Gastroesophageal sphincter (tissue), 3 donors: ENCODE measurements at regions not wholly inside any gene's neighbourhood (a gene's known extent, or its start where the extent isn't known, plus 50 kb on each side); places are given as distances from the start of the nearest gene placed in this dataset.

ENCODE experiments used
- EP300 ChIP-seq: sonication (generic); formaldehyde crosslinking; IDR thresholded peaks from one replicate; pipeline ENCODE4 v1.6.1; 2017; ENCODE audit warnings: antibody characterized with exemption, mild to moderate bottlenecking
- POLR2A ChIP-seq, 2 donors: fragments of 450-650 bp; IDR thresholded peaks; one replicate each; pipeline ENCODE4 v1.6.1; 2017; ENCODE audit warnings: antibody characterized with exemption in 2 of 2, mild to moderate bottlenecking in 2 of 2, moderate library complexity in 1 of 2
- POLR2AphosphoS5 ChIP-seq: sonication (generic); formaldehyde crosslinking; IDR thresholded peaks from one replicate; pipeline ENCODE4 v1.6.1; 2017; ENCODE audit warnings: antibody characterized with exemption
- TF ChIP-seq, protein P1 (sequence below), 4 experiments: fragments of 200-600 bp in 2 of 4; fragments of 450-650 bp in 2 of 4; sonication (generic) in 1 of 4; IDR thresholded peaks; one replicate each; pipeline ENCODE4 v1.5.1; 2017 to 2019; ENCODE audit warnings: antibody characterized with exemption in 4 of 4, mild to moderate bottlenecking in 2 of 4, moderate library complexity in 2 of 4

DNA sequence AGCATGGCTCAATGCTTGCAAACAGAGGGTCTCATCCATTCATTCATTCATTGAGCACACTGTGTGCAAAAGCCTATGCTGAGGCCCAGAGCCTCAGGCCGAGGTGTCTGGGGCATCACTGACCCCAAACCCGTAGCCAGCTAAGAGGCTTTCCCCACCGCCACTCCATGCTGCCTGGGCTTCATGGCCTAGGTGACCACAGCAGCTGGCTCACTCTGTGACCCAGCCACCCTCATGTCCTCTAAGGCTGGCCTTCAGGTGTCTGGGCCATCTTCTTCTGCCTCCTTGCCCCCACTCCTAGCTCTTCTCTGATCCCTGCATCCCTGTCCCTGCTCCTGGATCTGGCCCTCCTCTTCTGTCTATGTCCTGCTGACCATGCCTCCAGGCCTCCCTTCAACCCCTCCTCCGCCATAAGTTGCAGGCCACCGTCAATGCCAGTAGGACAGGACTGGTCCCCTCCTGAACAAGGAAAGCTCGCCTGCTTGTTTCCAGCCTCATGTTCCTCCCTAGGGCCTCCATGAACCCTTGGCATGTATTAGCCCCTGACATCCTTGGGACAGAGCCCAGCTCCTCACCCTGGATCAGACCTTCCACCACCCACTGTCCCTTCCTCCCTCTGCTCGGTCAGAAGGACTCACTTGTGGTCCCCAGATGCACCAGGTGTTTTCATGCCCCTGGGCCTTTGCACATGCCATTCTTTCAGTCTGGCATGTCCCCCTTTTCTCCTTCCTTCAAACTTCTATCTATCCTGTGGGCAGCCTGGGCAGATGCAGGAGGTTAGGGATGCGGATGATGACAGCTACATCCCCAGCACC is 92.8 kb downstream of the MYEOV start:
- TF ChIP-seq POLR2A (IDR thresholded peaks at IDR 0.05): no peak
- TF ChIP-seq, protein P1, sequence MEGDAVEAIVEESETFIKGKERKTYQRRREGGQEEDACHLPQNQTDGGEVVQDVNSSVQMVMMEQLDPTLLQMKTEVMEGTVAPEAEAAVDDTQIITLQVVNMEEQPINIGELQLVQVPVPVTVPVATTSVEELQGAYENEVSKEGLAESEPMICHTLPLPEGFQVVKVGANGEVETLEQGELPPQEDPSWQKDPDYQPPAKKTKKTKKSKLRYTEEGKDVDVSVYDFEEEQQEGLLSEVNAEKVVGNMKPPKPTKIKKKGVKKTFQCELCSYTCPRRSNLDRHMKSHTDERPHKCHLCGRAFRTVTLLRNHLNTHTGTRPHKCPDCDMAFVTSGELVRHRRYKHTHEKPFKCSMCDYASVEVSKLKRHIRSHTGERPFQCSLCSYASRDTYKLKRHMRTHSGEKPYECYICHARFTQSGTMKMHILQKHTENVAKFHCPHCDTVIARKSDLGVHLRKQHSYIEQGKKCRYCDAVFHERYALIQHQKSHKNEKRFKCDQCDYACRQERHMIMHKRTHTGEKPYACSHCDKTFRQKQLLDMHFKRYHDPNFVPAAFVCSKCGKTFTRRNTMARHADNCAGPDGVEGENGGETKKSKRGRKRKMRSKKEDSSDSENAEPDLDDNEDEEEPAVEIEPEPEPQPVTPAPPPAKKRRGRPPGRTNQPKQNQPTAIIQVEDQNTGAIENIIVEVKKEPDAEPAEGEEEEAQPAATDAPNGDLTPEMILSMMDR (IDR thresholded peaks at IDR 0.05): no peak
- TF ChIP-seq EP300: no peak
- TF ChIP-seq POLR2AphosphoS5: no peak
